SK-N-SH (cell line): ENCODE measurements at regions not wholly inside any gene's neighbourhood (a gene's known extent, or its start where the extent isn't known, plus 50 kb on each side); places are given as distances from the start of the nearest gene placed in this dataset.

Source experiments
- CTCF ChIP-seq: fragments of 200-600 bp; sonication (generic); IDR thresholded peaks from 2 replicates; pipeline ENCODE4 v1.6.1; 2017; ENCODE audit warnings: antibody characterized with exemption, mild to moderate bottlenecking, moderate library complexity
- GATA2 ChIP-seq: sonication (generic); formaldehyde crosslinking; IDR thresholded peaks from 2 replicates; pipeline ENCODE4 v1.5.0; 2020; ENCODE audit warnings: mild to moderate bottlenecking, missing genetic modification reagents
- IRF3 ChIP-seq: fragments of 150-350 bp; IDR thresholded peaks from 2 replicates; pipeline ENCODE4 v1.6.1; 2016; ENCODE audit warnings: mild to moderate bottlenecking, low read depth, low read length
- MAX ChIP-seq: IDR thresholded peaks from 2 replicates; pipeline ENCODE4 v1.4.0; 2012; ENCODE audit warnings: low read depth
- NFIC ChIP-seq: IDR thresholded peaks from 2 replicates; pipeline ENCODE4 v1.4.0; 2012; ENCODE audit warnings: borderline replicate concordance

- TF ChIP-seq MAX = no peak
- TF ChIP-seq GATA2 (CRISPR knock-in tag) = no peak
- TF ChIP-seq CTCF = no peak
- TF ChIP-seq IRF3 = no peak
- no peak for TF ChIP-seq NFIC
Measured at GRCh38 chr1:175851749-175852148, 108.4 kb upstream of the TNR start.
